ENCODE measurements at regions not wholly inside any gene's neighbourhood (a gene's known extent, or its start where the extent isn't known, plus 50 kb on each side); places are given as distances from the start of the nearest gene placed in this dataset.

- TF ChIP-seq CTCF (IDR thresholded peaks at IDR 0.05; ENCODE audit: low read depth, low read length, poor library complexity, severe bottlenecking): no peak
- TF ChIP-seq EZH2phosphoT487 (IDR thresholded peaks at IDR 0.05; ENCODE audit: borderline replicate concordance, low read length): no peak
Measured at GRCh38 chr18:47331026-47331425, 79.6 kb upstream of the SKOR2 start.

All from DOHH2 (cell line).